Suppressor macrophage treated with lipopolysaccharide for 4 hours (primary cell): ENCODE measurements at regions not wholly inside any gene's neighbourhood (a gene's known extent, or its start where the extent isn't known, plus 50 kb on each side); places are given as distances from the start of the nearest gene placed in this dataset.
A peak's percentile ranks its signal among the peaks of the same experiment; 100 is the strongest.

ENCODE experiments used
- DNase-seq: peaks from one replicate; pipeline ENCODE4 v3.0.0-alpha.2; 2020

- DNase-seq: no peak
Measured at GRCh38 chr2:133773854-133774653, 205.8 kb upstream of the NCKAP5 start.

GRCh38 chr2:133774654-133775015 is 206.4 kb upstream of the NCKAP5 start:
- DNase-seq: no peak

- no peak for DNase-seq
Measured at GRCh38 chr2:133776936-133777573, 208.8 kb upstream of the NCKAP5 start.

- no peak for DNase-seq
Measured at GRCh38 chr2:133777574-133777960, 209.3 kb upstream of the NCKAP5 start.

DNA sequence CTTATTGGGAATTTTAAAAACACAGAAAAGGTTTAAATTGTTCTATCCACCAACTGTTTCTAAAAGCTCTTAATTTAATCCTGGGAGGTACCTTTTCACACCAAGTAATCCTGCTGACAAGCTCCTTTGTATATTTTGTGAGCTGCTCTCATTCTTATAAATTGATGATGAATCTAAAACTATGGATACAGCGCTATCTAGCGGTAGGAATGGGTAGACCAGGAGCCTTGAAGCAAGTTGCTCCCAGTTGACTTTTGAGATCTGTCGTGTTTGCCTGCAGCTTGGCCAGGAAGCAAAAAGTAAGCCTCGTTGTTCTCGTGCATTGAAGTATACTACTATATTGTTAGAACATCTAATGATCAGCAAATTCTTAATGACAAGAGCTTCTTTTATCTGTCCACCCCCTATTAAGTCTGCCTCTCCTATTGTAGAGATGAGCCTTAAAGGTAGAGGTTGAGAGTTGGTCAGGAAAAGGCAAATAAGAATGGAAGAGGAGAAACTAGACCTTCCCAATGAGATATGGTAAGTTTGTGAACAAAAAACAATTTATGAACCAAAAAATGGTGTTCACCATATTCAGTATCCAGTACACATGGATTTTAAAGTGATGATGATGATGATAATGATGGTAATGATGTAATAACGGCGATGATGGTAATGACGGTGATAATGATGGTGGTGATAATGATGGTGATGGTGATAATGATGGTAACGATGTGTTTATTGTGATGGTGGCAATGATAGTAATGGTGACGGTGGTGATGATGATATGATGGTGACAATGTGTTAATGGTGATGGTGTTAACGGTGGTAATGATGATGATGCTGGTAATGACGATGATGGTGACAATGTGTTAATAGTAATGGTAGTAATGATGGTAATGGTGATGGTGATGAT is 212.1 kb upstream of the NCKAP5 start:
- DNase-seq: peak; percentile 34

- no peak for DNase-seq
Measured at GRCh38 chr2:133780997-133781513, 212.8 kb upstream of the NCKAP5 start.

DNA sequence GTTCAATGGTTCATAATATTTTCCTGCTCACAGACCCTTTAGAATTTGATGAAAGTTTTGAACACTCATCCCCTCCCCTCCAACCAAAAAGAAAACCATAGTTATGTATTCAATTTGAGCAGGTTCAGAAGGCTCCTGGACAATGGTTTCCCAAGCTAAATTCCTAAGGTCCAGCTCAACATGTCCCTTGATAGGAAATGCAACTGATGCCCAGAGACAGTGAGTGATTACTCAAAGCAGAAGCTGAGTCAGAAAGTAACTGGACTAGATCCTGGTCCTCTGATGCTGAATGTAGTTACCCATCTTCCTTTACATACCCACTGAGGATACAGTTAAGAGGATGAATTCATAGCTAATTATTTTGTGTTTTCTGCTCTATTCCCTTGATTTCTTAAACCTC is 218.9 kb upstream of the NCKAP5 start:
- DNase-seq: no peak

DNA sequence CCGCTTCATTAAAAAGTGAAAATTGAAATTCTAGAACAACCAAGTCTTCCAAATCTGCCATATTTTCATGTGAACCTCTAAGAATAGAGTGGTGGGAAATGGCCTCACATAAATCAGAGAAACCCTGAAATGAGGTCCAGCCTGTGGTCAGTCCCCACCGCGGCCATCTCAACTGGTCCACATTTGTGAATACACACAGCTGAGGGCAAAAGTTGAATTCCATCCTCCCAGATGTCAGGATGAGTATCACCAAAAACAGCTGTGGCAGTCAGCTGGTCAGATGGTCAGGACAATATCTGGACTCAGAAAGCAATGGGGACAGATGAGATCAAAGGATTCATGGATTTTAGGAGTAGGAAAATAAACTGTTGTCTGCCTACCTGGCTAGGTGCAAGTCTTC is 219.4 kb upstream of the NCKAP5 start:
- DNase-seq: no peak

GRCh38 chr2:133788386-133788785 is 220.1 kb upstream of the NCKAP5 start:
- no peak for DNase-seq

DNA sequence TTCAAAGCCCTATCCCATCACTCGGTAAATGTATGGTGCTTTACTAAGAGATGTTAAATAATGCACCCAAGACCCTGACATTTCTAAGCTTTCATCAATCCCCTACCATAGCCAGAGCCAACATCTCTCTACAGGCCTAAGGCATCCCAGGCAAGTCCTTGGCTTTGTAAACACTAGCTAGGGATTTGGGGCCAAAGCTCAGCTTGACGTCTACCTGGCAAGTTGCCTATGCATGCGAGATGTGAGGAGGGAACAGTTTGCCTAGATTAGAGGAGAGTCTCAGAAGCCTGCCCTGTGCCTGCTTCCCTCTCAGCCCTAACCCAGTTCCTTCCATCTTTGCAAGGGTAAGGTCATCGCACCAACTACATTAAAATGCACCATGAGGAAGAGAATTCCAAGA is 221.5 kb upstream of the NCKAP5 start:
- DNase-seq: no peak

DNA sequence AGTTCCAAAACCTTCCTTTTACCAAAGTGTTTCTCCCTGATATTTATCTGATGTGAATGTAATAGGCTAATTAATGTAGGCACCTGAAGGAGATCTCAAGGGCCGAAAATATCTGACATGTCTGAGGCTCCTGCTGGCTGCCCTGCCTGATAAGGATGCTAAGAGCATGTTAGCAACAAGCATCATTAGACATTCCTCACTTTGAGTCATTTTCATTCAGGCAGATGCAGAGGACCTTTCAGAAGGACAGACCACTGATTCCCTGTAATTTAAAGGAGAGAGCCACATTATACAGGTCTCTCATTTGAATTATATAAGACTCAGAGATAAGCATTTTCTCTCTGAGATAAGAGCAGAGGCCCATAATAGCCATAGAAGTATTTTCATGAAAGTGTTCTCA is 222.4 kb upstream of the NCKAP5 start:
- DNase-seq: no peak

DNA sequence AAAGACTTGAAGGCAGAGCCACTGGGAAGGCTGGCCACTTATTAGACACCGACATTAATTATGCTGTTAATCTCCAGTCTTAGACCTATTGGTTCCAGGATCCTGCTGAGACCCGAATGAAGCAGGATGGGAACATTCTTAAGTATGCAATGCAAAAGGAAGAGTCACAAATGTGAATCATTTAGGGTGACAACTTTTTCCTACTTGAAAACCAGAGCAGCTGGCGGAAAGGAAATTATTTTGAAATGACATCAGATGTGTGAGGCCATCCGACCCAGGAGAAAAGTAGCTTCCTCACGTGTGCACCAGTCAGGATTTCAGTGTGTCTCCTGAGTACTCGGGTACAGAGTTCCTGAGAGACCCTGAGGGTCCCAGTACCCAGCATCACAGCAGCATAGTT is 222.9 kb upstream of the NCKAP5 start:
- DNase-seq: no peak

GRCh38 chr2:133792223-133792622 is 224.0 kb upstream of the NCKAP5 start:
- DNase-seq: no peak

- DNase-seq: no peak
Measured at GRCh38 chr2:133794114-133794513, 225.9 kb upstream of the NCKAP5 start.

DNA sequence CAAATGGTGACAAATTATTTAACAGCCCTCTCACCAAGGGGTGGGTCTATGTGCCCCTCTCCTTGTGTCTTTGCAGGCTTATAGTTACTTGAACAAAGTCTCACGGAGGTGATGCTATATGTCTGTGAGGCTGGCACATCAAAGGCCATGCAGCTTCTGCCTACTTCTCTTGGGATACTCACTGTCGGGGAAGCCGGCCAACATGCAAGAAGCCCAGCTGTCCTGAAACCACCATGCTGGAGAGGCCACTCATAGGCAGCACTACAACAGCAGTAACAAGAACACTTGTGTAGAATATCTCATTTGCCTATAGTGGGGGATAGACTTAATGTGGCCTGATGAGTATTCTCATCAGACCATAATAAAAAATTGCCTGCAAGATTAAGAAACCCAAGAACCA is 233.7 kb upstream of the NCKAP5 start:
- no peak for DNase-seq

DNA sequence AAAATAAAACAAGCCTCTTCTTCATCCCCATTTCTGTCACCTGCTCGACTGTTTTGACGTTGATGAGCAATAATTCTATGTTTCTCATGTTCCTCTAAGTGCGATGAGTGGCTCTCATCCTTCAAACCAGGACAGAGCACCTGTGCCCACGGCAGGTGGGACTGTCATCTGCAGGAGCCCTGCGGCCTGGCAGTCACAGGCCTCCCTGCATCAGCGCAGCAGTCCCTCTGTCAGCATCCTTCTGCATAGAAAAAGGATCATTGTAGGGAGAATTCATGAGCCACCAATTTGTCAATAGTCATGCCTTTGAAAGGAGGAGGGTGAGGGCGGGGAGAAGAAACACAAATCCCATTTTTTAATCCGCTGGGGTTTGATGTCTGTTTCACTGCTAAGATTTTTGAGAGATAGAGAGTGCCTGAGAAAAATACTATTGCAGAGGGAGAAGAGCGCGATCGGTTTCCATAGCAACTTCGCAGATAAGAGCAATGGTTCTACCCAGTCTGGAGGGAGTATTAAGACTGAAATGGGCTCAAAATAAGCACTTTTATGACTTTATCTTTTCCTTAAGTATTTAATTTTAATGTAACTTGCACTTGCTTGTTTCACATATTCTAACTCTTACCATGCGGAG is 234.3 kb upstream of the NCKAP5 start:
- DNase-seq: no peak

DNA sequence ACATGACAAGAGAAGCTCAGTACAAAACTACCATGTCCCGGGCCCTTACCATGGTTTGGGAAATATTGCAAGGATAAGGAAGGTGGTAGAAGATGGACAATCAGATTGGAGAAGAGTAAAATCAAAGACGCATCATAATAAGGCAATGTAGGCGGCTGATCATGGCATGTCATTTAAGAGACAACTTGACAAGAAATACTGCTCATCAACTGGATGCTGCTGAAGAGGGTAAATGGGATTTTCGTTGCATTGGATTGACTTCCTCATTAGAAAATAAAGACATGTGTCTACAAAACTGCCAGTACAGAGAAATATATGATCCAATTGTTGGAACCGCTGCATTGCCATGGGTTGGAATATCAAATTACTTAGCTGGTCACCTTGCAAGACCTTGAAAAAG is 238.3 kb upstream of the NCKAP5 start:
- DNase-seq: no peak

- DNase-seq: no peak
Measured at GRCh38 chr2:133809485-133809884, 241.2 kb upstream of the NCKAP5 start.

DNA sequence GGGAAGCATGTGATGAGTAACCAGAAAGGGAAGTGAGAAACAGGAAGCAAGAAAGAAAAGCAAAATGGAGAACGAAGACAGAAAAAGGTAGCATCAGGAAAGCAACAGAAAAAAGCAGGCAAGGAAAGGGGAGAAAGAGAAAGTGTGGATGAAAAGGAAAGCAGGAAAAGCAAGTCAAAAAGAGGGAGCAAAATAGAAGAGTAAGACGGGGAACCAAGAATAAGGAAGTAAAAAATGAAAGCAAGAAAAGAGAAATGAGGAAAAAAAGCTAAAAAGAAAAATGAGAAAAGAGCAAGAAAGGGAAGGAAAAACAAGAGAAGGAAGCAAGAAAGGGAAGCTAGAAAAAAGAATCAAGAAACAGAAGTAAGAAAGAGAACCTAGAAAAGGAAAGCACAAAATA is 242.3 kb upstream of the NCKAP5 start:
- no peak for DNase-seq

- DNase-seq: peak; percentile 5
Measured at GRCh38 chr2:133811409-133812125, 243.3 kb upstream of the NCKAP5 start.

GRCh38 chr2:133812826-133813617 is 244.8 kb upstream of the NCKAP5 start:
- no peak for DNase-seq

DNA sequence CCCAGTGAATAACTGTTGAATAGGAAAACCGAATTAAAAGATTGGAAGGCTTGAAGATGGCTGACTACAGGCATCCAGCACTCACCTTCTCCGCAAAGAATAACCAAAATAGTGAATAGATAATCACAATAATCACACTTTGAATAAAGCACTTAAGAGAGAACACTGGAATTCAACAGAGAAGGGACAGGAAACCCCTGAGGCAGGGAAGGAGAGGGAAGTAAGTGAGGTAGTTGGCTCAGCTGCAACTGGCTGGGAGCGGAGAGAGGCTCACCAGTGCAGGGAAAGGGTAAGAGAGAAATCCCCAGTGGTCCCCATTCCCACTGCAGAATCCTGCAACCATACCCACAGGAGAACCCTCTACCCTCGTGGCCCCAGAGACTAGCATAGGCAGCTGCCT is 246.6 kb upstream of the NCKAP5 start:
- no peak for DNase-seq
